ENCODE measurements at regions not wholly inside any gene's neighbourhood (a gene's known extent, or its start where the extent isn't known, plus 50 kb on each side); places are given as distances from the start of the nearest gene placed in this dataset.

DNA sequence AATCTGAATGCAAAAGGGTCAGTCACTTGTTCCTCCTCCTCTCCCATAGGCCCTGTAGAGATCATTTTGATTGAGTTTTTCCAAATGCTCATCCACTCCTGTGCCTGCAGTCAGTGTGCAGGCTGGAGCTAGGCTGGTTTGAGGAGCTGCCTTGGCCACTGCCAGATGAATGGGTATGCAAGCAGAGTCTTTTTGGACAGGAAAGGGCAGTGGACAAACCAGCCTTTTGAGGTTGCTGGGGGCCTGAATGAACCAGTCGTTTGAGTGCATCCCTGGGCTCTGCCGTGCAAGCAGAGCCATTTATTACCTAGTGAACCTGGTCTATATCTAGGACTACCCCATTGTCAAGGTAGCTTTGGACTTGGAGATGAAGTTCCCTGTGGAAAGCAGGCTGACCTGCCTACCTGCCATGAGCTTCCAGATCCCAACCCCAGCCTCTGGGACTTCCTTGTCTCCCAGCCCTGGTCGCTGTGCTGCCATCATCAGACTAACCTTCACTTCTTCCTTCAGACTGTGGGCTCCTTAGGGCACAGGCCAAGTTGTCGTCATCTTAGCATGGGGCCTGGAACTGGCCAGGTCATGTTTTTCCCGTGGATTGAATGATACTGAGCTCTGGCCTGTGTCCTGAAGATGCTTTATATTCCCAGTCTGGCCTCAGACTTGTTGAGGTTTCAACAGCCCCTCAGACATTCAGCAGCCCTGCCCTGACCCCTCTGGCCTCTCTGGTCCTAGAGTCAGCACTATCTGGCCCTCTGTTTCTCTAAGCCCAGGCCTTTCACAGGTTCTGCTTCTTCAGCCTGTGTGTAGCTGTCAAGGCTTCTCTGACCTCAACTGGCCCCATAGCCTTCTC lies 55.5 kb upstream of the PRR23C start (continued):
- TF ChIP-seq NRF1 (conservative IDR thresholded peaks at IDR 0.05; ENCODE audit: low read depth, low read length) (no peak), WRNIP1 (IDR thresholded peaks at IDR 0.05; ENCODE audit: borderline replicate concordance, low read depth, low read length) (no peak), PML (IDR thresholded peaks at IDR 0.05; ENCODE audit: low read length) (no peak)

DNA sequence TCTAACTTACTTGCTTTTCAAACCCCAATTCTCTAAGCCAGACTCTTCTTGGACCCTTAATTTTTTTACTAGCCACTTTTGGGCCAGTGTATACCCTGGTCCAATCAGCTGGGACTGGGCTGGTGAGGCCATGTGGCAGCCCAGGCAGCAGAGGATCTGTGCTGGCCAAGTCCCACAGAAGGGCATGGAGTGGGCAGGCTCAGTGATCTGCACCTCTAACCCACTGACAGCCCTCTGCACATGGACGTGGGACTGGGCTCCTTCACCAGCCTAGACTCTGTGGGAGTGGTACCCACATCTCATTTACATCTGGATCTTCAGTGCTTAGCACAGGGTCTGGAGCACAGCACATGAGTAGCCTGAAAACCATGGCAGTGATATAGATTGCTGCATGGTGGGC lies 56.1 kb upstream of the PRR23C start:
- RAD21 ChIA-PET (ENCODE audit: unreplicated experiment): no interaction called here
- in situ Hi-C loops (cut with MboI): loop anchor here (10.0 kb wide), 1 partner anchor 214 kb away; no protein-coding TSS in a partner anchor
- Histone ChIP-seq H3K9me3 (replicated peaks; ENCODE audit: control insufficient read depth, insufficient read depth, low read length) (no peaks in the 10 kb centered on the region), H4K20me1 (ENCODE audit: control insufficient read depth, insufficient read depth) (no peaks in the 10 kb centered on the region), H3K4me2 (ENCODE audit: control insufficient read depth, insufficient read depth) (no peak overlapping the region), H3K79me2 (ENCODE audit: control insufficient read depth, insufficient read depth, low read length) (no peaks in the 10 kb centered on the region), H3K9ac (ENCODE audit: control insufficient read depth, insufficient read depth, low read length) (no peak overlapping the region), H3K36me3 (ENCODE audit: control insufficient read depth in 2 of 2, insufficient read depth in 2 of 2, low read length in 1 of 2) (no peaks in the 10 kb centered on the region), H3K27ac (ENCODE audit: control insufficient read depth, insufficient read depth) (no peak overlapping the region), H3K27me3 (replicated peaks in 1 of 2; ENCODE audit: control insufficient read depth in 2 of 2, insufficient read depth in 2 of 2, low read length in 1 of 2) (no peaks in the 10 kb centered on the region), H3K4me3 (no peak overlapping the region), H2AFZ (ENCODE audit: control insufficient read depth, low read depth, low read length) (no peak overlapping the region), H3K4me1 (ENCODE audit: control insufficient read depth, insufficient read depth, low read length) (no peaks in the 10 kb centered on the region)
- POLR2A ChIA-PET: no interaction called here
- 0% methylated on average over 1 of the region's 1 CpG for WGBS (ENCODE audit: insufficient coverage, insufficient replicate concordance, low lambda C conversion rate, missing lambda C conversion rate)
- CTCF ChIA-PET: interaction anchor here (5.5 kb wide), 1 partner anchor 11 kb away, joined by 24 read pairs; no protein-coding TSS in a partner anchor
- SMC1A ChIA-PET (ENCODE audit: uncharacterized antibody, unreplicated experiment): no interaction called here
- DNase-seq (ENCODE audit: low read depth, low spot score) (no peak), FAIRE-seq (no peak), ATAC-seq (no peak)
- intact Hi-C loops (cut with micrococcal nuclease; ENCODE audit: unreplicated experiment): no loop called here
- no TSS peak for BruUV-seq (replicated peaks)
- TF ChIP-seq, protein P1, sequence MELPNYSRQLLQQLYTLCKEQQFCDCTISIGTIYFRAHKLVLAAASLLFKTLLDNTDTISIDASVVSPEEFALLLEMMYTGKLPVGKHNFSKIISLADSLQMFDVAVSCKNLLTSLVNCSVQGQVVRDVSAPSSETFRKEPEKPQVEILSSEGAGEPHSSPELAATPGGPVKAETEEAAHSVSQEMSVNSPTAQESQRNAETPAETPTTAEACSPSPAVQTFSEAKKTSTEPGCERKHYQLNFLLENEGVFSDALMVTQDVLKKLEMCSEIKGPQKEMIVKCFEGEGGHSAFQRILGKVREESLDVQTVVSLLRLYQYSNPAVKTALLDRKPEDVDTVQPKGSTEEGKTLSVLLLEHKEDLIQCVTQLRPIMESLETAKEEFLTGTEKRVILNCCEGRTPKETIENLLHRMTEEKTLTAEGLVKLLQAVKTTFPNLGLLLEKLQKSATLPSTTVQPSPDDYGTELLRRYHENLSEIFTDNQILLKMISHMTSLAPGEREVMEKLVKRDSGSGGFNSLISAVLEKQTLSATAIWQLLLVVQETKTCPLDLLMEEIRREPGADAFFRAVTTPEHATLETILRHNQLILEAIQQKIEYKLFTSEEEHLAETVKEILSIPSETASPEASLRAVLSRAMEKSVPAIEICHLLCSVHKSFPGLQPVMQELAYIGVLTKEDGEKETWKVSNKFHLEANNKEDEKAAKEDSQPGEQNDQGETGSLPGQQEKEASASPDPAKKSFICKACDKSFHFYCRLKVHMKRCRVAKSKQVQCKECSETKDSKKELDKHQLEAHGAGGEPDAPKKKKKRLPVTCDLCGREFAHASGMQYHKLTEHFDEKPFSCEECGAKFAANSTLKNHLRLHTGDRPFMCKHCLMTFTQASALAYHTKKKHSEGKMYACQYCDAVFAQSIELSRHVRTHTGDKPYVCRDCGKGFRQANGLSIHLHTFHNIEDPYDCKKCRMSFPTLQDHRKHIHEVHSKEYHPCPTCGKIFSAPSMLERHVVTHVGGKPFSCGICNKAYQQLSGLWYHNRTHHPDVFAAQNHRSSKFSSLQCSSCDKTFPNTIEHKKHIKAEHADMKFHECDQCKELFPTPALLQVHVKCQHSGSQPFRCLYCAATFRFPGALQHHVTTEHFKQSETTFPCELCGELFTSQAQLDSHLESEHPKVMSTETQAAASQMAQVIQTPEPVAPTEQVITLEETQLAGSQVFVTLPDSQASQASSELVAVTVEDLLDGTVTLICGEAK (IDR thresholded peaks at IDR 0.05; ENCODE audit: borderline replicate concordance): no peak
- TF ChIP-seq PKNOX1 (IDR thresholded peaks at IDR 0.05) (no peak), POLR2AphosphoS5 (IDR thresholded peaks at IDR 0.05; ENCODE audit: low read length) (no peak), BRCA1 (IDR thresholded peaks at IDR 0.05; ENCODE audit: low read depth, low read length) (no peak), ATF7 (IDR thresholded peaks at IDR 0.05; ENCODE audit: low read depth) (no peak), ZBTB4 (CRISPR knock-in tag; IDR thresholded peaks at IDR 0.05) (no peak), JUNB (IDR thresholded peaks at IDR 0.05) (no peak), BCL11A (IDR thresholded peaks at IDR 0.05; ENCODE audit: low read depth, low read length) (no peak)
- TF ChIP-seq, protein P2, sequence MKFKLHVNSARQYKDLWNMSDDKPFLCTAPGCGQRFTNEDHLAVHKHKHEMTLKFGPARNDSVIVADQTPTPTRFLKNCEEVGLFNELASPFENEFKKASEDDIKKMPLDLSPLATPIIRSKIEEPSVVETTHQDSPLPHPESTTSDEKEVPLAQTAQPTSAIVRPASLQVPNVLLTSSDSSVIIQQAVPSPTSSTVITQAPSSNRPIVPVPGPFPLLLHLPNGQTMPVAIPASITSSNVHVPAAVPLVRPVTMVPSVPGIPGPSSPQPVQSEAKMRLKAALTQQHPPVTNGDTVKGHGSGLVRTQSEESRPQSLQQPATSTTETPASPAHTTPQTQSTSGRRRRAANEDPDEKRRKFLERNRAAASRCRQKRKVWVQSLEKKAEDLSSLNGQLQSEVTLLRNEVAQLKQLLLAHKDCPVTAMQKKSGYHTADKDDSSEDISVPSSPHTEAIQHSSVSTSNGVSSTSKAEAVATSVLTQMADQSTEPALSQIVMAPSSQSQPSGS (IDR thresholded peaks at IDR 0.05; ENCODE audit: low read length): no peak

Measured in GM12878 (cell line).